Prostate gland (tissue), 2 donors: ENCODE measurements at regions not wholly inside any gene's neighbourhood (a gene's known extent, or its start where the extent isn't known, plus 50 kb on each side); places are given as distances from the start of the nearest gene placed in this dataset.

Source experiments
- DNase-seq: peaks from one replicate; pipeline ENCODE4 v3.0.0-alpha.2; 2019; ENCODE audit warnings: low spot score
- H3K27ac ChIP-seq, 2 donors: fragments of 200-600 bp; sonication (generic); 2 replicates each; pipeline ENCODE4 v1.5.1; 2017 to 2019
- H3K27me3 ChIP-seq: fragments of 200-600 bp; sonication (generic); replicated peaks from 2 replicates; pipeline ENCODE4 v1.5.1; 2019; ENCODE audit not compliant: insufficient read depth
- H3K36me3 ChIP-seq, 2 donors: fragments of 200-600 bp; sonication (generic); 1 replicate in 1 of 2; 2 replicates in 1 of 2; pipeline versions ENCODE4 v1.5.1 to v1.8.1; 2017 to 2019
- H3K4me1 ChIP-seq: fragments of 200-600 bp; sonication (generic); replicated peaks from 2 replicates; pipeline ENCODE4 v1.5.1; 2019
- H3K4me3 ChIP-seq, 2 donors: fragments of 200-600 bp; sonication (generic); 2 replicates each; pipeline ENCODE4 v1.5.1; 2017 to 2019
- H3K9me3 ChIP-seq: fragments of 200-600 bp; sonication (generic); 2 replicates; pipeline ENCODE4 v1.5.1; 2017
- POLR2A ChIP-seq: fragments of 450-650 bp; IDR thresholded peaks from one replicate; pipeline ENCODE4 v1.6.1; 2016; ENCODE audit warnings: antibody characterized with exemption, mild to moderate bottlenecking
- POLR2AphosphoS5 ChIP-seq: sonication (generic); formaldehyde crosslinking; IDR thresholded peaks from one replicate; pipeline ENCODE4 v1.6.1; 2017; ENCODE audit warnings: antibody characterized with exemption
- WGBS: methylation state at CpG from one replicate; pipeline ENCODE4 v1.1.5; 2018; 5-methylcytosine and 5-hydroxymethylcytosine counted together
- intact Hi-C: fragments of 100-400 bp; cut with DNase I; formaldehyde crosslinking; loops from one replicate; pipeline ENCODE4 v1.14.2; 2022
- TF ChIP-seq, protein P1 (sequence below), 4 experiments: fragments of 200-600 bp in 2 of 4; fragments of 450-650 bp in 2 of 4; sonication (generic) in 2 of 4; IDR thresholded peaks; 1 replicate in 3 of 4; 2 replicates in 1 of 4; pipeline ENCODE4 v1.5.1; 2016 to 2019; ENCODE audit warnings: antibody characterized with exemption in 4 of 4, mild to moderate bottlenecking in 2 of 4, moderate library complexity in 2 of 4

DNA sequence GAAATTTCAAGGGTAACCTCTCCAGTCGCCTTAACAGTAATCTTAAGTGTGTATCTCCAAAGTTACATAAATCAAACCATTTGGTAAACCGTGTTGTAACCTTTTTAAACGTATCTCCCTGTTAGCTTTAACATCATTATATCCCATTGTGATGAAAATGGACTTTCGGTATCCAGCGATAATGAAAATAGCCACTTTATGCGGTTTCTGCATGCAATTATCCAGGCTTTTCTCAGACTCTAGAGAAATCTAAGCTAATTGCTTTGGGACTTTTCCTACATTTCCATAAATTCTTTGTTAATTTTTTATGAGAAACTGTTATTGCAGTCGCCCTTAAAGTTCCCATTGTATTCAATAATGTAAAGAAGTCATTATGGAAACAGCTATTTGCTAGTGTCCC is 170.7 kb downstream of the ZNF608 start:
- intact Hi-C loops: no loop called here
- 80% methylated on average over 7 of the region's 7 CpGs for WGBS
- no peaks in the 10 kb centered on the region for H3K36me3 ChIP-seq
- H3K9me3 ChIP-seq: no peaks in the 10 kb centered on the region
- TF ChIP-seq POLR2A (no peak), POLR2AphosphoS5 (no peak)
- TF ChIP-seq, protein P1, sequence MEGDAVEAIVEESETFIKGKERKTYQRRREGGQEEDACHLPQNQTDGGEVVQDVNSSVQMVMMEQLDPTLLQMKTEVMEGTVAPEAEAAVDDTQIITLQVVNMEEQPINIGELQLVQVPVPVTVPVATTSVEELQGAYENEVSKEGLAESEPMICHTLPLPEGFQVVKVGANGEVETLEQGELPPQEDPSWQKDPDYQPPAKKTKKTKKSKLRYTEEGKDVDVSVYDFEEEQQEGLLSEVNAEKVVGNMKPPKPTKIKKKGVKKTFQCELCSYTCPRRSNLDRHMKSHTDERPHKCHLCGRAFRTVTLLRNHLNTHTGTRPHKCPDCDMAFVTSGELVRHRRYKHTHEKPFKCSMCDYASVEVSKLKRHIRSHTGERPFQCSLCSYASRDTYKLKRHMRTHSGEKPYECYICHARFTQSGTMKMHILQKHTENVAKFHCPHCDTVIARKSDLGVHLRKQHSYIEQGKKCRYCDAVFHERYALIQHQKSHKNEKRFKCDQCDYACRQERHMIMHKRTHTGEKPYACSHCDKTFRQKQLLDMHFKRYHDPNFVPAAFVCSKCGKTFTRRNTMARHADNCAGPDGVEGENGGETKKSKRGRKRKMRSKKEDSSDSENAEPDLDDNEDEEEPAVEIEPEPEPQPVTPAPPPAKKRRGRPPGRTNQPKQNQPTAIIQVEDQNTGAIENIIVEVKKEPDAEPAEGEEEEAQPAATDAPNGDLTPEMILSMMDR (IDR thresholded peaks at IDR 0.05): no peak
- DNase-seq: no peak
- no peak overlapping the region for H3K27ac ChIP-seq
- no peaks in the 10 kb centered on the region for H3K27me3 ChIP-seq
- no peak overlapping the region for H3K4me3 ChIP-seq
- no peaks in the 10 kb centered on the region for H3K4me1 ChIP-seq

DNA sequence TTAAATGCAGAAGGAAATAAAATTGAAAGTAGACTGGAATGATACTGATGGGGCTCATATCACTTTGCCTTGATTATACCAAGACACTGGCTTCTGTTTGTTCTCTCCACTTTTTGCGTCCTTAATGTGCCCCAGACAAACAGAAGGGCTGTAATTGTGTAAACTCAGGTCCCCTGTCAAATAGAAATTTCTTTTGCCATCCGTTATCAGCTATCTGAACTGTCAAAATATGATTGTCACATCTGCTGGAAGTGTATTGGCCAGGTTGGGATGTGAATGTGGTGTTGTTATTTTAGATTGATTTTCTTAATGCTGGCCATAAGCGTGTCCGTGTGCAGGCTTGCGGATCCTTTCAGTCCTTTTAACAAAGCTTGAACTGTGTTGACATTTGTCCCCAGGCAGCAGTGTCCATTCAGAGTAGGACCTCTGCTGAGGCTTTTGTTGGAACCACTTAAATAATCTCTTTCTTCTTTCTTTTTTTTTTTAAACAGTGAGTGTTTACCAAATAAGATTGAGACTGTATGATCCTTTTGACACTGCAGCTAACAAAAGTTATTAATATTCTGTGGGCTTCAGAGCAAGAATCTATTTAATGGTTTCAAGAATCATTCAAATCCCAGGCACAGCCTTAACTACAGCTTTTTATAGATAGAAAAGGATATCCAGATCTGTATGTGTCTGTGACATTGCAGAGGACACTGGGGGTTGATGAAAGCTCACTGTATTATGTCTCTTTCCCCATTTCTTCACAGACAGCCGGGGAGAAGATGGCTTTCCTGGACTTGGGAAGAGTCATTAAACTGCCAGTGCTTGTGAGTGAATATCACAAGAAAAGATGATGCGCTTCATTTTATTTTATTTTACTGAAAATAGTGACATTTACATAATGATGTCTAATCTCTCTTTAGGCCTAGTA is 171.7 kb downstream of the ZNF608 start:
- TF ChIP-seq POLR2AphosphoS5: no peak
- no peak for TF ChIP-seq POLR2A
- TF ChIP-seq, protein P1 (IDR thresholded peaks at IDR 0.05): no peak
- Histone ChIP-seq H3K36me3 (no peaks in the 10 kb centered on the region), H3K27ac (no peak overlapping the region), H3K27me3 (no peaks in the 10 kb centered on the region), H3K4me1 (no peaks in the 10 kb centered on the region), H3K4me3 (no peak overlapping the region), H3K9me3 (no peaks in the 10 kb centered on the region)
- intact Hi-C loops: no loop called here
- DNase-seq: no peak
- 90% methylated on average over 7 of the region's 7 CpGs for WGBS

- Histone ChIP-seq H3K4me1 (no peaks in the 10 kb centered on the region), H3K9me3 (no peaks in the 10 kb centered on the region), H3K27me3 (no peaks in the 10 kb centered on the region), H3K4me3 (no peak overlapping the region), H3K27ac (no peak overlapping the region), H3K36me3 (no peaks in the 10 kb centered on the region)
- intact Hi-C loops: no loop called here
- DNase-seq: no peak
- TF ChIP-seq, protein P1 (IDR thresholded peaks at IDR 0.05): no peak
- TF ChIP-seq POLR2AphosphoS5 (no peak), POLR2A (no peak)
- WGBS: 81% methylated on average over 5 of the region's 5 CpGs
Observed at GRCh38 chr5:124572971-124573370, 173.5 kb downstream of the ZNF608 start.

DNA sequence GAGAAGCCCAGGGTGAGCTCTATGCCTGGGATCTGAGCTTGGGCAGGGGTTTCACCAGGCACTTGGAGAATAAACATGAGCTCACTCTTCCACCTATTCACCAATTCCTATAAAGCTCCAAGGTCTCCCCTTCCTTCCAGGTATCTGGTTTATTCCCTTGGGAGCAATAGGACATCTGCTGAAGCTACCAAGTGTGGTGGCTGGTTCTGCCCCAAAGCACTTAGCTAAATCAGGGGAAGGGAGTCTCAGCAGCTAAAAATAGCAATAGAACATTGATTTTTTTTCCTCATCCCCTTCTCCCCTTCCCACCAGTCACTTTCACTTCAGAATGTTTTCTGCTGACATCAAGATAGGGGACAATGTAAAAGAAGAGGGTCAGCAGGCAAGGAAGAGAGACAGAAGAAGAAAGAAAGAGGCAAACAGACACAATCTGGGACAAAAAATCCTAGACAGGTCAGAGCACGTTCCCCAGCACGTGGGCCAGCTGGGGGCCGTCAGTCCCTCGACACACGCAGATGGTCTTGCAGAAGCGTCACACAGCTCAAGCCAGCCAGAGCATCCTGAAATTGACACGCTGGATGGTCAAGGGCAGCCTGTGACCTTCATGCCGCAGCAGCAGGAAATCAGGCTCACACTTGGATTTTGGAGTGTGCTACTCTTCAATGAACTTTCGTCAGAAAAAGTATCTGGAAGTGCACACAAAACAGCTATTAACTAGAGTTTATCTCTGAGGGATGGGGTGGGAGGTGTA is 176.0 kb downstream of the ZNF608 start:
- 55% methylated on average over 9 of the region's 9 CpGs for WGBS

More for the DNA sequence above, 176.0 kb downstream of the ZNF608 start:
- Histone ChIP-seq H3K9me3 (no peaks in the 10 kb centered on the region), H3K4me1 (no peaks in the 10 kb centered on the region), H3K4me3 (no peak overlapping the region), H3K27me3 (no peaks in the 10 kb centered on the region), H3K36me3 (no peaks in the 10 kb centered on the region), H3K27ac (no peak overlapping the region)
- intact Hi-C loops: no loop called here
- no peak for DNase-seq
- TF ChIP-seq POLR2AphosphoS5 (no peak), POLR2A (no peak)
- TF ChIP-seq, protein P1 (IDR thresholded peaks at IDR 0.05): no peak
